A549 (cell line): ENCODE measurements at regions not wholly inside any gene's neighbourhood (a gene's known extent, or its start where the extent isn't known, plus 50 kb on each side); places are given as distances from the start of the nearest gene placed in this dataset.

Experiments used
- CEBPB ChIP-seq, 2 experiments: fragments of >200 bp in 1 of 2; sonication (Bioruptor Twin) in 1 of 2; formaldehyde crosslinking in 1 of 2; IDR thresholded peaks; 2 replicates each; pipeline ENCODE4 v1.6.1; 2012 to 2016
- CHD4 ChIP-seq: fragments of 200-600 bp; sonication (generic); IDR thresholded peaks from 2 replicates; pipeline ENCODE4 v1.6.1; 2016; ENCODE audit warnings: antibody characterized with exemption, mild to moderate bottlenecking, borderline replicate concordance
- CTCF ChIP-seq: fragments of >200 bp; sonication (Bioruptor Twin); formaldehyde crosslinking; IDR thresholded peaks from 3 replicates; pipeline ENCODE4 v1.5.1; 2016
- POLR2AphosphoS2 ChIP-seq: conservative IDR thresholded peaks from 2 replicates; pipeline ENCODE4 v1.6.1; 2012; ENCODE audit warnings: low read length, improper control_type of control experiment, inconsistent platforms
- REST ChIP-seq: fragments of 200-600 bp; sonication (generic); IDR thresholded peaks from 2 replicates; pipeline ENCODE4 v1.6.1; 2016; ENCODE audit warnings: antibody characterized with exemption, mild to moderate bottlenecking, moderate library complexity

- no peak for TF ChIP-seq REST
- TF ChIP-seq CTCF = no peak
- TF ChIP-seq POLR2AphosphoS2 = no peak
- no peak for TF ChIP-seq CHD4
- no peak for TF ChIP-seq CEBPB (IDR thresholded peaks at IDR 0.05)
Measured at GRCh38 chr2:228355897-228356296, 174.4 kb upstream of the SPHKAP start.
